BLaER1 (cell line): ENCODE measurements at regions not wholly inside any gene's neighbourhood (a gene's known extent, or its start where the extent isn't known, plus 50 kb on each side); places are given as distances from the start of the nearest gene placed in this dataset.

ENCODE experiments used
- H3K27ac ChIP-seq: shearing (Covaris generic); formaldehyde crosslinking; 2 replicates; pipeline ENCODE4 v1.8.1; 2022
- H3K27me3 ChIP-seq: shearing (Covaris generic); formaldehyde crosslinking; 2 replicates; pipeline ENCODE4 v1.8.1; 2022
- H3K36me3 ChIP-seq: shearing (Covaris generic); formaldehyde crosslinking; 2 replicates; pipeline ENCODE4 v1.8.1; 2022
- H3K4me1 ChIP-seq: shearing (Covaris generic); formaldehyde crosslinking; 2 replicates; pipeline ENCODE4 v1.8.1; 2022
- H3K4me2 ChIP-seq: shearing (Covaris generic); formaldehyde crosslinking; 2 replicates; pipeline ENCODE4 v1.8.1; 2022
- H3K4me3 ChIP-seq: shearing (Covaris generic); formaldehyde crosslinking; 2 replicates; pipeline ENCODE4 v1.8.1; 2022
- H3K9ac ChIP-seq: shearing (Covaris generic); formaldehyde crosslinking; 2 replicates; pipeline ENCODE4 v1.8.1; 2022
- H3K9me3 ChIP-seq: shearing (Covaris generic); formaldehyde crosslinking; 2 replicates; pipeline ENCODE4 v1.8.1; 2022
- H4K20me1 ChIP-seq: shearing (Covaris generic); formaldehyde crosslinking; 2 replicates; pipeline ENCODE4 v1.8.1; 2022
- Cebpa-rat ChIP-seq: shearing (Covaris generic); IDR thresholded peaks from 2 replicates; pipeline ENCODE4 v1.8.1; 2022

DNA sequence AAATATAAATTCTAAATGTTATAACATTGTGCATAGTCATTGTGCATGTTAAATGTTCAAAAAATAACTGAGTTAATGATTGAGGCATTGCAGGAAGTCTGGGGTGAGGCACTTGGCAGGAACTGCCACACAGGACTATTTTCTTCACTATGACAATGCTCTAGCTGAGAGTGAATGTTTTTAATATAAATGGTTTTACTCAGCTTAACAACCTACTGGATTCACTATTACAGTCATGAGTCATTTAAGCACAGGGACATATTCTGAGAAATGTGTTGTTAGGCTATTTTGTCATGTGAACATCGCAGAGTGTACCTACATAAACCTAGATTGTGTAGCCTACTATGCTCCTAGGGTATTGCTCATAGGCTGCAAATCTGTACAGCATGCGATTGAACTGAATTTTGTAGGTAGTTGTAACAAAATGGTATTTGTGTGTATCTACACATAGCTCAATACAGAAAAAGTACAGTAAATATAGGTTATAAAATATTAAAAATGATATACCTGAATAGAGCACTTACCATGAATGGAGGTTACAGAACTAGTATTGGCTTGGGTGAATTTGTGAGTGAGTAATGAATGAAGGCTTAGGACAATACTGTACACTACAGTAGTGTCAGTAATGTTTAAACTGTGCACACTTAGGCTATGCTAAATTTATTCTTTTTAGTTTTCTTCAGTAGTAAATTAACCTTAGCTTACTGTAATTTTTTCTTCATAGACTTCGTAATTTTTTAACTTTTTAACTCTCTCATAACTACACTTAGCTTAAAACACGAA lies 346.1 kb upstream of the PTGER4 start:
- TF ChIP-seq Cebpa-rat, result no peak
- H3K4me2 ChIP-seq, result no peak overlapping the region
- no peak overlapping the region for H3K4me3 ChIP-seq
- no peak overlapping the region for H3K9ac ChIP-seq
- no peaks in the 10 kb centered on the region for H3K4me1 ChIP-seq
- H3K9me3 ChIP-seq, result 0 out of 2 replicates have a peak, but pooled peaks cover 4% of the 10 kb centered on the region
- H3K27ac ChIP-seq, result no peak overlapping the region
- no peaks in the 10 kb centered on the region for H3K27me3 ChIP-seq
- no peaks in the 10 kb centered on the region for H4K20me1 ChIP-seq
- no peaks in the 10 kb centered on the region for H3K36me3 ChIP-seq

DNA sequence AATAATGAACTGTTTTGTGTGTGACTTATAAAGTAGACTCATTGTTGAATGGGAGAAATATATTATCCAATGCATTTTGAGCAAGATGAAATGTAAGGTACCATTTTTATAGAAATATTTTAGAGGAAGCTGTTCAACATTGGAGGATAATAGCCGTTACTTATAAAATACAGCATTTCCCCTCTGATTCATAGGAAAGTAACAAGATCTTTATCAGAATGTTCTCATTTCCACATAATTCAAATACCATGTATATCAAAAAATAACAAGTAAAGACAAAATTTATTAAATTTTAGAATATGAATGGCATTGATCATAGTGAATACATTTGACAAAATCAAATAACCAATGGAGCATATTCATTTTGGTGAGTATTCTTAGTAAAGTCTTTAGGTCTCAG lies 346.7 kb upstream of the PTGER4 start:
- Histone ChIP-seq H3K27ac (no peak overlapping the region), H3K4me3 (no peak overlapping the region), H3K9ac (no peak overlapping the region), H3K4me2 (no peak overlapping the region), H3K9me3 (0 out of 2 replicates have a peak, but pooled peaks cover 4% of the 10 kb centered on the region), H4K20me1 (no peaks in the 10 kb centered on the region), H3K27me3 (no peaks in the 10 kb centered on the region), H3K36me3 (no peaks in the 10 kb centered on the region), H3K4me1 (no peaks in the 10 kb centered on the region)
- no peak for TF ChIP-seq Cebpa-rat

DNA sequence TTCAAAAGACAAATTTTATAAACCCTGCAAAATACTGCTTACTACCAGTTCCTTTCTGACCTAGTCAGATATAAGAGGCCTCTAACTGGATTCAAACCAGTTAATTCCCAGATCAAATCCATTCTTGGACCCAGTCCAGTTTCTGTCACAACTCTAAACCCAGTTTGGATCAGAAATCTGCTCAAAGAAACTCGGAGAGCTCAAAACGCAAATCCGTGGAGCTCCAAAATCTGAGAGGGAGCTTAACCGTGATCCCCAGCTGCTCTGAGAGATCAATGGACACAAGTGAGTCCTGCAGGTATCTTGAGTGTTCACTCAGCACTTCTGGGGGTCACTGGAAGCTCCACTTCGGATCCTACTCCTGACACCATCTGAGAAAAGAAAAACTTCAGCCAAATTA lies 348.1 kb upstream of the PTGER4 start:
- H3K36me3 ChIP-seq, result no peaks in the 10 kb centered on the region
- no peak overlapping the region for H3K9ac ChIP-seq
- 0 out of 2 replicates have a peak, but pooled peaks cover 4% of the 10 kb centered on the region for H3K9me3 ChIP-seq
- H3K4me2 ChIP-seq, result no peak overlapping the region
- no peaks in the 10 kb centered on the region for H3K27me3 ChIP-seq
- no peak for TF ChIP-seq Cebpa-rat
- H3K4me3 ChIP-seq, result no peak overlapping the region
- H3K27ac ChIP-seq, result no peak overlapping the region
- no peaks in the 10 kb centered on the region for H3K4me1 ChIP-seq
- H4K20me1 ChIP-seq, result no peaks in the 10 kb centered on the region

DNA sequence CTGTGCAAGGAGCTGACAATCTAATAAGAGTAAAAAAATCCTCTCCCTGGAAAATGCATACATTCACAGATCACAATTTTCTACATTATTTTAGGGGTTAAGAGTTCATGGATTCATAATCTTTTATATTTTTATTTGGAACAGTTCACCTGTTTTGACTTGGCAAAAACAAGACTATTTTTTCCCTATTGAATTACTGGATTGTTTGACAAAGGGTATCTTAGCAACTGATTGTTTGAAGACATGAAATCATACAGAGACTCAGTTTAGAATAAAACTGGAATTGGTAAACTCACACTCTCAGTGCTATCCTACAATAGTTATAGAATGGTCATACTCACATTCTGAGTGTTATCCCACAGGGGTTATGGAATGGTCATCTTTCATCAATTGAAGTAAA lies 358.2 kb upstream of the PTGER4 start:
- no peaks in the 10 kb centered on the region for H4K20me1 ChIP-seq
- no peak overlapping the region for H3K9ac ChIP-seq
- no peak overlapping the region for H3K4me3 ChIP-seq
- H3K4me2 ChIP-seq, result no peak overlapping the region
- no peak overlapping the region for H3K27ac ChIP-seq
- no peaks in the 10 kb centered on the region for H3K36me3 ChIP-seq
- H3K4me1 ChIP-seq, result no peaks in the 10 kb centered on the region
- no peaks in the 10 kb centered on the region for H3K27me3 ChIP-seq
- no peaks in the 10 kb centered on the region for H3K9me3 ChIP-seq
- TF ChIP-seq Cebpa-rat, result no peak

DNA sequence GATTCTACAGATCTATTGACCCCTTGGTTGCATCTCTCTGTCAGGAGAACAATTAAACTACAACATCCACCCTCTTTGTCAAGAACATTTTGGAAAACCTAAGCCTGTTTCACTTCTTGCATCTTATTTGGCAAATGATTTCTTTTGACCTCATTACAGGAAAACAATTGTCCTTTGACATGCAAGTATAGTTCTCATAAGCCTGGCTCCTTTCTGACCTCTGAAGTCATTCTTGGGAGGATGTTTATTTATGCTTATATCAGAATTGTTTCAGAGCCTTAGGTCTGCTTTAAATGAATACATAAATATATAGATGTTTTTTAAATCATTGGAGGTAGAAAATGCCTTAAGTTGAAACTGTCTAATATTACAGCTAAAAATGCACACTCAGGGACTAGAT lies 361.3 kb upstream of the PTGER4 start:
- Histone ChIP-seq H3K9ac (no peak overlapping the region), H3K36me3 (no peaks in the 10 kb centered on the region), H3K27ac (no peak overlapping the region), H4K20me1 (no peaks in the 10 kb centered on the region), H3K4me2 (no peak overlapping the region), H3K4me3 (no peak overlapping the region), H3K27me3 (no peaks in the 10 kb centered on the region), H3K4me1 (no peaks in the 10 kb centered on the region), H3K9me3 (no peaks in the 10 kb centered on the region)
- TF ChIP-seq Cebpa-rat, result no peak

DNA sequence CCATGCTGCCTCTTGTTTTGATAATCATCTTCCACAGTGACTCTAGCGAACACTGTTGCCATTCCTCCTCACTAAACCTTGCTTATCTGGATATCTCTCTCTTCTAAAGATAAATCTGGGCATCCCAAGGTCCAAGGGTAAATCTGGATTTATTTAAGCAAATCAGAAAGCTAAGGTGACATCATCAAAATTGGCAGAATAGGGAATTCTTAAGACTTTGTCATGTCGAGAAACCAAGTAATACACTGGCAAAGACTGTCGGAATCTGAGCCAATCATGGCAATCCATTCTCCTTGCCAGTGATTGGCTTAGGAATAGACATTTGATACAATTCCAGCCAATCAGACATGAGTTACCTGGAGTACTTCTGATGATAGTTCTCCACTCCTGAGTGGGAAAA lies 362.7 kb upstream of the PTGER4 start:
- Histone ChIP-seq H3K4me3 (no peak overlapping the region), H3K9me3 (no peaks in the 10 kb centered on the region), H3K4me1 (no peaks in the 10 kb centered on the region), H3K27ac (no peak overlapping the region), H4K20me1 (no peaks in the 10 kb centered on the region), H3K27me3 (no peaks in the 10 kb centered on the region), H3K36me3 (no peaks in the 10 kb centered on the region), H3K4me2 (no peak overlapping the region), H3K9ac (no peak overlapping the region)
- TF ChIP-seq Cebpa-rat, result no peak

DNA sequence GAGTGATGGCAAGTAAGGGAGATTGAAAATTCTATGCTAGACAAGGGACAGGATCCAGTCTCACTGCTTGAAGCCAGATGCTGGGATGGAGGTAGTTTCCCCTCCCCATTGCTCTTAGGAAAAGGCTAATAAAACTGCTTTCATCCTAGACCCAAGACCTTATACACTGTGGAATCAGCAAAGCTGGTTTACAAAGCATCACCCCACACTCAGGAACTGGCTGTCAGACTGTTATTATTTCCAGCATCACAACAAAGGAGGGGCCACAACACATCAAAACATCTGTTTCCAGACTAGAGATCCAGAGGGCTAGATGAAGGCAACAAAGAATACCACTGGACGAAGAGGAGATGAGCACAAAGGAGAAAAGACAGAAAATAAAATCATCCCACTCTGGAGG lies 364.6 kb upstream of the PTGER4 start:
- TF ChIP-seq Cebpa-rat, result no peak
- Histone ChIP-seq H3K4me3 (no peak overlapping the region), H3K36me3 (no peaks in the 10 kb centered on the region), H3K27ac (no peak overlapping the region), H3K4me1 (no peaks in the 10 kb centered on the region), H3K9me3 (no peaks in the 10 kb centered on the region), H3K27me3 (no peaks in the 10 kb centered on the region), H3K9ac (no peak overlapping the region), H3K4me2 (no peak overlapping the region), H4K20me1 (no peaks in the 10 kb centered on the region)

DNA sequence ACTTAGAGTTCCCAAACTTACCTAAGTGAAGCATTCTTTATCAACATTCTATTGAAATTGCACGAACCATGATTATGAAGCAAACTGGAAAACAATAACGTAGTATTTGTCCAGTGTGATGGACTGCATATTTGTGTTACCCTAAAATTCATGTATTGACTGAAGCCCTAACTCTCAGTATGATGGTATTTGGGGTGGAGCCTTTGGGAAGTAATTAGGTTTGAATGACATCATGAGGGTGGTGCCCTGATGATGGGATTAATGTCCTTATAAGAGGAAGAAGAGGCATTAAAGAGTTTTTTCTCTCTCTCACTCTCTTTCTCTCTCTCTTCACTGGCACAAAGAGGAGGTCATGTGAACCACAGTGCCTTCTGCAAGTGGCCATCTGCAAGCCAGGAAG lies 365.4 kb upstream of the PTGER4 start:
- no peak for TF ChIP-seq Cebpa-rat
- H4K20me1 ChIP-seq, result no peaks in the 10 kb centered on the region
- no peaks in the 10 kb centered on the region for H3K27me3 ChIP-seq
- no peak overlapping the region for H3K9ac ChIP-seq
- no peak overlapping the region for H3K4me2 ChIP-seq
- H3K4me1 ChIP-seq, result no peaks in the 10 kb centered on the region
- no peak overlapping the region for H3K27ac ChIP-seq
- H3K36me3 ChIP-seq, result no peaks in the 10 kb centered on the region
- H3K4me3 ChIP-seq, result no peak overlapping the region
- H3K9me3 ChIP-seq, result no peaks in the 10 kb centered on the region

DNA sequence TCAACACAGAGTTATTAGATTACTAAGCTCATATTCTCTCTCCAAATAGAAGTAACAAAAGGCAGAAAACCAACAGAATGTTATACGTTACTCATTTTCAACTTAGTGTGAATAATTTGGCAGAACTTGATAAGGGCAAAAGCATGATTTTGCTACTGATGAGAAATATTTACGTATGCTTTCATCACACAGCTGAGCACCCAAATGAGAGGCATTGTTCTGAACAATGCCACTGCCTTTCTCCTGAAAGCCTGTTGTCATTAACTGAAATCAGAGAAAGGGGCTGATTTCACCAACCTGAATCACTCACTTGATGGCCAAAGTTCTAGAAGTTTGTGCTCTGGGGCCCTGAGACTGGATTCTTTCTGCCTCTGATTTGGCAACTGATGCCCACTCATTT lies 367.5 kb upstream of the PTGER4 start:
- H3K9me3 ChIP-seq, result no peaks in the 10 kb centered on the region
- no peaks in the 10 kb centered on the region for H3K36me3 ChIP-seq
- H3K27me3 ChIP-seq, result no peaks in the 10 kb centered on the region
- H3K4me3 ChIP-seq, result no peak overlapping the region
- H4K20me1 ChIP-seq, result no peaks in the 10 kb centered on the region
- TF ChIP-seq Cebpa-rat, result no peak
- no peak overlapping the region for H3K27ac ChIP-seq
- no peak overlapping the region for H3K4me2 ChIP-seq
- H3K9ac ChIP-seq, result no peak overlapping the region
- H3K4me1 ChIP-seq, result no peaks in the 10 kb centered on the region

DNA sequence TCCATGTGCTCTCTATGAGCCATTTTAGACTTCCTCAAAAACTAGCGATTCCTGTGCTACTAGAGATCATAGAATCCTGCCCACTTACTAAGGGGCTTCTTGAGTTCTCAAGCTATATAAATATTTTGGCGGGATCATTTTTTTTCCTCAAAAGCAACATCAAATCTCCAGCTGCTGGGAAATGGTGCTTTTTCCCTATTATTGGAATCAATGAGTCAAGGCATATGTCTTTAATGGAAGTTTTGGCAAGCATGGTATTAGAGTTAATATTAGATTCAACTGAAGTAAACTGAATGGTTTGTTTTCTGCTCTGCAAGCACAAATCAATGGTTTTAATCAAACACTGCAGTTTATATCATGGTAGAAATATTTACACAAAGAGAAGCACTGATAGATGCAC lies 369.9 kb upstream of the PTGER4 start:
- Histone ChIP-seq H3K4me1 (no peaks in the 10 kb centered on the region), H3K36me3 (no peaks in the 10 kb centered on the region), H3K4me2 (no peak overlapping the region), H4K20me1 (no peaks in the 10 kb centered on the region), H3K9ac (no peak overlapping the region), H3K27me3 (no peaks in the 10 kb centered on the region), H3K4me3 (no peak overlapping the region), H3K9me3 (no peaks in the 10 kb centered on the region), H3K27ac (no peak overlapping the region)
- no peak for TF ChIP-seq Cebpa-rat

DNA sequence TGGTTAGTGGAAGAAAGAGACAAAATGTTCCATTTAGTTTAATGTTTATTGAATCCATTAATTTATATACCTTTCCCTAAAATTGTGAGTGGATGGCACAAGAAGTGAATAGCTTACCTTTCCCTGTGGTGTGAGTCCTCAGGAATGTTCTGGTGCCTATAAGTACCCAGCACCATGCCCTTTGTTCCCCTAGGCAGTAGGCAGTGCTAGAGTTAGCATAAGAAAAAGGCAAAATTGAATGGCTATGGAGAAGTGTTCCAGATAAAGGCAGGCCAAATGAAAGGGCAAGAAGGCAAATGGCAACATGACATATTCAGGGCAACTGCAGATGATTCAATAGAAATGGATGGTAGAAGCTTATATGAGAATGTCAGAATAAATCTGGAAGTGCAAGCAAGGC lies 370.8 kb upstream of the PTGER4 start:
- no peaks in the 10 kb centered on the region for H3K4me1 ChIP-seq
- no peaks in the 10 kb centered on the region for H3K9me3 ChIP-seq
- H3K4me2 ChIP-seq, result no peak overlapping the region
- no peaks in the 10 kb centered on the region for H4K20me1 ChIP-seq
- no peak overlapping the region for H3K4me3 ChIP-seq
- no peaks in the 10 kb centered on the region for H3K36me3 ChIP-seq
- no peak overlapping the region for H3K9ac ChIP-seq
- H3K27ac ChIP-seq, result no peak overlapping the region
- no peaks in the 10 kb centered on the region for H3K27me3 ChIP-seq
- TF ChIP-seq Cebpa-rat, result no peak
